ENCODE measurements at regions not wholly inside any gene's neighbourhood (a gene's known extent, or its start where the extent isn't known, plus 50 kb on each side); places are given as distances from the start of the nearest gene placed in this dataset.

- TF ChIP-seq POLR2A (IDR thresholded peaks at IDR 0.05) = no peak
- TF ChIP-seq, protein P1, sequence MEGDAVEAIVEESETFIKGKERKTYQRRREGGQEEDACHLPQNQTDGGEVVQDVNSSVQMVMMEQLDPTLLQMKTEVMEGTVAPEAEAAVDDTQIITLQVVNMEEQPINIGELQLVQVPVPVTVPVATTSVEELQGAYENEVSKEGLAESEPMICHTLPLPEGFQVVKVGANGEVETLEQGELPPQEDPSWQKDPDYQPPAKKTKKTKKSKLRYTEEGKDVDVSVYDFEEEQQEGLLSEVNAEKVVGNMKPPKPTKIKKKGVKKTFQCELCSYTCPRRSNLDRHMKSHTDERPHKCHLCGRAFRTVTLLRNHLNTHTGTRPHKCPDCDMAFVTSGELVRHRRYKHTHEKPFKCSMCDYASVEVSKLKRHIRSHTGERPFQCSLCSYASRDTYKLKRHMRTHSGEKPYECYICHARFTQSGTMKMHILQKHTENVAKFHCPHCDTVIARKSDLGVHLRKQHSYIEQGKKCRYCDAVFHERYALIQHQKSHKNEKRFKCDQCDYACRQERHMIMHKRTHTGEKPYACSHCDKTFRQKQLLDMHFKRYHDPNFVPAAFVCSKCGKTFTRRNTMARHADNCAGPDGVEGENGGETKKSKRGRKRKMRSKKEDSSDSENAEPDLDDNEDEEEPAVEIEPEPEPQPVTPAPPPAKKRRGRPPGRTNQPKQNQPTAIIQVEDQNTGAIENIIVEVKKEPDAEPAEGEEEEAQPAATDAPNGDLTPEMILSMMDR (IDR thresholded peaks at IDR 0.05) = no peak
Observed at GRCh38 chr12:14254781-14255180, 110.7 kb upstream of the ATF7IP start.

Data from heart left ventricle (tissue), 13 donors.